OCI-LY7 (cell line): ENCODE measurements at regions not wholly inside any gene's neighbourhood (a gene's known extent, or its start where the extent isn't known, plus 50 kb on each side); places are given as distances from the start of the nearest gene placed in this dataset.
A peak's percentile ranks its signal among the peaks of the same experiment; 100 is the strongest.
"Not testable (repeated sequence)": the region's sequence is repeated elsewhere in the genome, so short reads cannot be mapped to it uniquely, and the experiment has no call there.

Experiments used
- BruUV-seq: library from RNA; stranded (reverse); fragments of 400-500 nt; replicated peaks from 2 replicates; lab custom pipeline; 2021; lab: Mats Ljungman, UMichigan
- CTCF ChIA-PET: fragments of 300-600 bp; sonication (Branson Sonifier 250); formaldehyde crosslinking; loops from one replicate; lab custom pipeline; 2022; ENCODE audit warnings: antibody characterized with exemption; ENCODE audit not compliant: unreplicated experiment; lab: Charles Lee
- POLR2A ChIA-PET: fragments of 300-600 bp; sonication (Branson Sonifier 250); formaldehyde crosslinking; loops from one replicate; lab custom pipeline; 2022; ENCODE audit warnings: antibody characterized with exemption; lab: Charles Lee
- DNase-seq: peaks from one replicate; pipeline ENCODE4 v3.0.0-alpha.2; 2015; ENCODE audit warnings: low spot score
- H2AFZ ChIP-seq: fragments of 200-600 bp; sonication (generic), shearing (Covaris generic); 2 replicates; pipeline ENCODE4 v1.6.1; 2014; ENCODE audit warnings: mild to moderate bottlenecking, antibody characterized with exemption, low read length, moderate library complexity
- H3K27ac ChIP-seq: fragments of 200-600 bp; sonication (generic); 2 replicates; pipeline ENCODE4 v1.5.1; 2014; ENCODE audit warnings: mixed run types, low read depth, mild to moderate bottlenecking, moderate library complexity, low read length, inconsistent platforms; ENCODE audit not compliant: poor library complexity, severe bottlenecking
- H3K36me3 ChIP-seq: fragments of 200-600 bp; sonication (generic); 2 replicates; pipeline ENCODE4 v1.6.1; 2014; ENCODE audit warnings: mild to moderate bottlenecking, antibody characterized with exemption, low read length, moderate library complexity, mixed read lengths; ENCODE audit not compliant: insufficient read depth
- H3K4me1 ChIP-seq: fragments of 200-600 bp; sonication (generic); 2 replicates; pipeline ENCODE4 v1.5.1; 2014; ENCODE audit warnings: mild to moderate bottlenecking, low read length; ENCODE audit not compliant: insufficient read depth, poor library complexity, severe bottlenecking
- H3K4me2 ChIP-seq: fragments of 200-600 bp; sonication (generic); 2 replicates; pipeline ENCODE4 v1.6.1; 2014; ENCODE audit warnings: mild to moderate bottlenecking, low read length
- H3K4me3 ChIP-seq: fragments of 200-600 bp; sonication (generic); 2 replicates; pipeline ENCODE4 v1.5.1; 2014; ENCODE audit warnings: mild to moderate bottlenecking, low read depth, low read length; ENCODE audit not compliant: poor library complexity, severe bottlenecking
- H3K79me2 ChIP-seq: fragments of 200-600 bp; sonication (generic); 2 replicates; pipeline ENCODE4 v1.6.1; 2016; ENCODE audit warnings: low read depth, mild to moderate bottlenecking, low read length, moderate library complexity, mixed read lengths; ENCODE audit not compliant: insufficient read depth
- H3K9me2 ChIP-seq: fragments of 200-600 bp; sonication (generic); 2 replicates; pipeline ENCODE4 v1.6.1; 2016; ENCODE audit warnings: mild to moderate bottlenecking, low read length, mixed read lengths; ENCODE audit not compliant: insufficient read depth
- H3K9me3 ChIP-seq: fragments of 200-600 bp; sonication (generic); 2 replicates; pipeline ENCODE4 v1.6.1; 2014; ENCODE audit warnings: mild to moderate bottlenecking, mixed run types, low read length, mixed read lengths
- H4K20me1 ChIP-seq: fragments of 200-600 bp; sonication (generic); 2 replicates; pipeline ENCODE4 v1.6.1; 2014; ENCODE audit warnings: mild to moderate bottlenecking, antibody characterized with exemption, low read length, moderate library complexity, mixed read lengths; ENCODE audit not compliant: insufficient read depth
- EZH2phosphoT487 ChIP-seq: fragments of 200-600 bp; sonication (generic); IDR thresholded peaks from 2 replicates; pipeline ENCODE4 v1.6.1; 2018; ENCODE audit warnings: low read depth, borderline replicate concordance, mild to moderate bottlenecking, mixed run types, antibody characterized with exemption, low read length, moderate library complexity, mixed read lengths
- intact Hi-C: fragments of 100-400 bp; cut with micrococcal nuclease; formaldehyde crosslinking; loops from one replicate; pipeline ENCODE4 v1.10.0; 2022; ENCODE audit not compliant: unreplicated experiment
- TF ChIP-seq, protein P1 (sequence below): fragments of 200-600 bp; sonication (generic); conservative IDR thresholded peaks from 2 replicates; pipeline ENCODE4 v1.5.1; 2014; ENCODE audit warnings: mild to moderate bottlenecking, antibody characterized with exemption, low read length, moderate library complexity, mixed read lengths

DNA sequence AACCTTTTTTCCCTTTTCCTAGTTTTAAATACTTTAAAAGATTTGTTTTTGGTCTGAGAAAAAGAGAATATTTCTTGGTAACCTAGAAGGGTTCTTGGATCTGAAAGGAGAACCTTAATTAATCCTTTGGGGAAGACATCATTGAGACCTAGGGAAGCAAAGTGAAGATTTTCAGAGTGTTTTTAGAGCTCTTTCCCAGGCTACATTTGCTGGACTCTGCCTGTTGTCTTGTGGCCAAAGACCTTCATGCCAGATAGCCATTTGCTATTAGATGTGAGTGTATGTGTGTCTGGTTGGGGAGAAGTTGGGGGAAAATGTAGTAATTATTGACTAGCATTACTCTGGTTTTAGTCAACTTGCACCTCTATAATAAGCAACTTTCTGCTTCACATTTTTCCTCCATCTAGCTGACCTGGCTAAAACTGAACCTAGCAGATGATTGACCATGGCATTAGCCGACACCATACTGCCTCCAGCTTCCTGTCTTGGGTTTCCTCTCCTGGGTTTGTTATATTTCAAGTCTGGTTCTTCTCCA, 239.1 kb downstream of the USP25 start:
- Histone ChIP-seq H3K4me3 (no peak overlapping the region), H3K9me2 (no peaks in the 10 kb centered on the region), H3K27ac (no peak overlapping the region), H3K9me3 (no peaks in the 10 kb centered on the region), H3K36me3 (no peaks in the 10 kb centered on the region), H3K4me2 (no peak overlapping the region), H2AFZ (no peak overlapping the region), H3K4me1 (no peaks in the 10 kb centered on the region), H4K20me1 (no peaks in the 10 kb centered on the region), H3K79me2 (no peaks in the 10 kb centered on the region)
- intact Hi-C loops: no loop called here
- BruUV-seq: no TSS peak
- POLR2A ChIA-PET: no interaction called here
- CTCF ChIA-PET: no interaction called here
- no peak for DNase-seq
- TF ChIP-seq, protein P1, sequence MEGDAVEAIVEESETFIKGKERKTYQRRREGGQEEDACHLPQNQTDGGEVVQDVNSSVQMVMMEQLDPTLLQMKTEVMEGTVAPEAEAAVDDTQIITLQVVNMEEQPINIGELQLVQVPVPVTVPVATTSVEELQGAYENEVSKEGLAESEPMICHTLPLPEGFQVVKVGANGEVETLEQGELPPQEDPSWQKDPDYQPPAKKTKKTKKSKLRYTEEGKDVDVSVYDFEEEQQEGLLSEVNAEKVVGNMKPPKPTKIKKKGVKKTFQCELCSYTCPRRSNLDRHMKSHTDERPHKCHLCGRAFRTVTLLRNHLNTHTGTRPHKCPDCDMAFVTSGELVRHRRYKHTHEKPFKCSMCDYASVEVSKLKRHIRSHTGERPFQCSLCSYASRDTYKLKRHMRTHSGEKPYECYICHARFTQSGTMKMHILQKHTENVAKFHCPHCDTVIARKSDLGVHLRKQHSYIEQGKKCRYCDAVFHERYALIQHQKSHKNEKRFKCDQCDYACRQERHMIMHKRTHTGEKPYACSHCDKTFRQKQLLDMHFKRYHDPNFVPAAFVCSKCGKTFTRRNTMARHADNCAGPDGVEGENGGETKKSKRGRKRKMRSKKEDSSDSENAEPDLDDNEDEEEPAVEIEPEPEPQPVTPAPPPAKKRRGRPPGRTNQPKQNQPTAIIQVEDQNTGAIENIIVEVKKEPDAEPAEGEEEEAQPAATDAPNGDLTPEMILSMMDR: no peak
- TF ChIP-seq EZH2phosphoT487: no peak

DNA sequence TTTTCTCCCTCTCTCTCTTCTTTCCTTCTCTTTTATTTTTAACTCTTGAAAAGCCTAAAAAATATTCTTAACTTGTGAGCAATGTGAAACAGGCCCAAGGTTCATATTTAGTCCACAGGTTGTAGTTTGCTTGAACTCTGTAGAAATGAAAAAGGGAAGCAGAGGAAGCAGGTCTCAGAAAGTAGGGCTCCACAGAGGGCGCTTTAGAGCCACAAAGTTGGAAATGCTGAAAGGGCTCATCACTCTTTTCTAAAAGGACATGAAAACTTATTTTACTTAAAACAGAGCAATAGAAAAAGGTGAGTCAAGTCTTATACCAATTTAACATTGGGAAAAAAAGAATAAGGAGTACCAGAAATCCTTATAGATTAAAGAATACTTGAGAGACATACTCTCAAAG, 247.0 kb downstream of the USP25 start:
- Histone ChIP-seq H3K4me1 (no peaks in the 10 kb centered on the region), H3K4me3 (no peak overlapping the region), H3K9me2 (no peaks in the 10 kb centered on the region; the same call in 1 of the 2 replicates), H3K4me2 (no peak overlapping the region), H3K9me3 (no peaks in the 10 kb centered on the region), H3K36me3 (no peaks in the 10 kb centered on the region), H4K20me1 (no peaks in the 10 kb centered on the region), H3K79me2 (no peaks in the 10 kb centered on the region), H3K27ac (no peak overlapping the region), H2AFZ (no peak overlapping the region)
- TF ChIP-seq, protein P1: peak; percentile 68
- no peak for TF ChIP-seq EZH2phosphoT487
- BruUV-seq: no TSS peak
- intact Hi-C loops: loop anchor here (1.0 kb wide), 1 partner anchor 20 kb away; no protein-coding TSS in a partner anchor
- ChIA-PET POLR2A (no interaction called here), CTCF (no interaction called here)
- DNase-seq: peak; percentile 1

DNA sequence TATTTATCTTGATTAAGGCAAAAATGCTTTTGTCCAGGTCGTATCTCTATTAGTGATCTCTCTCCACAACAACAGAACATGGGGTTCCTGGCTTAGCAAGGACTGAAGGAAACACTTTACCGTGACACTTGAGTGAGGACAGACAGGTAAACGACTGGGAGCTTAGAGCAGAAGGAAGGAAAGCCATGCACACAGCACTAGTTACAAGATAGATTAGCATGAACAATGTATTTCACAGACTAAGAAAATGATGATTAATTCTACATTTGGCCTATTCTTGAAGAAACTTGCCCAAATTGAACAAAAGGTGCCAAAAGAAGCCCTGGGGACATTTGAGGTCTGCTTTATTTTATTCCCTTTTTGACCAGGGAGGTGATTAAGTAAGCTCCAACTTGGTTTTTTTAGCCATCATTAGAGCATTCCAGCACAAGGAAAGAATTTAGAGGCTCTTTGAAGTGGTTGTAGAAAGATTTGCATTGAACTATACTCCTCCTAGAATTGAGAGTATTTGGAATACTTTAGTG, 248.5 kb downstream of the USP25 start:
- no peak for DNase-seq
- Histone ChIP-seq H3K4me1 (no peaks in the 10 kb centered on the region), H3K4me3 (no peak overlapping the region), H2AFZ (no peak overlapping the region), H4K20me1 (no peaks in the 10 kb centered on the region), H3K27ac (no peak overlapping the region), H3K36me3 (no peaks in the 10 kb centered on the region), H3K9me3 (no peaks in the 10 kb centered on the region), H3K4me2 (no peak overlapping the region), H3K9me2 (no peaks in the 10 kb centered on the region; the same call in 1 of the 2 replicates), H3K79me2 (no peaks in the 10 kb centered on the region)
- TF ChIP-seq, protein P1: no peak
- no peak for TF ChIP-seq EZH2phosphoT487
- ChIA-PET CTCF (no interaction called here), POLR2A (interaction anchor here (0.7 kb wide), 3 partner anchors 9 to 72 kb away, joined by 3 to 7 read pairs (median 4); no protein-coding TSS in a partner anchor)
- intact Hi-C loops: no loop called here
- BruUV-seq: no TSS peak

DNA sequence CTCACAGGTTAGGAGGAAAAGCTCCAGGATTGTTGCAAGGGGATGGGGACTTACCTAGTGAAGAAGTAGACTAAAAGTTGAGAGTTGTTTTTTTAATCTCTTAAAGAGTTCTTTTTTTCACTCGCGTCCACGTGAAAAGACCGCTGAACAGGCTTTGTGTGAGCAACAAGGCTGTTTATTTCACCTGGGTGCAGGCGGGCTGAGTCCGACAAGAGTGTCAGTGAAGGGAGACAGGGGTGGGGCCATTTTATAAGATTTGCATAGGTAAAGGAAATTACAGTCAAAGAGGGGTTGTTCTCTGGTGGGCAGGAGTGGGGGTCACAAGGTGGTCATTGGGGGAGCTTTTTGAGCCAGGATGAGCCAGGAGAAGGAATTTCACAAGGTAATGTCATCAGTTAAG, 249.7 kb downstream of the USP25 start:
- H3K4me3 ChIP-seq, H3K4me1 ChIP-seq, H4K20me1 ChIP-seq, H3K4me2 ChIP-seq, intact Hi-C loops, H3K9me2 ChIP-seq, CTCF ChIA-PET, DNase-seq, BruUV-seq, H3K27ac ChIP-seq, H3K79me2 ChIP-seq, POLR2A ChIA-PET, H2AFZ ChIP-seq, H3K36me3 ChIP-seq, H3K9me3 ChIP-seq: not testable (repeated sequence)
